ENCODE measurements at regions not wholly inside any gene's neighbourhood (a gene's known extent, or its start where the extent isn't known, plus 50 kb on each side); places are given as distances from the start of the nearest gene placed in this dataset.

GRCh38 chr4:181508601-181509000 lies 734.6 kb upstream of the TENM3 start:
- no peak for TF ChIP-seq CTCF (IDR thresholded peaks at IDR 0.05; ENCODE audit: insufficient read depth, low read depth, low read length)
- no peak for DNase-seq (ENCODE audit: low read depth)
- H3K4me3 ChIP-seq (ENCODE audit: low read depth, low read length), result no peak overlapping the region

- TF ChIP-seq CTCF (IDR thresholded peaks at IDR 0.05; ENCODE audit: insufficient read depth, low read depth, low read length), result no peak
- no peak for DNase-seq (ENCODE audit: low read depth)
- H3K4me3 ChIP-seq (ENCODE audit: low read depth, low read length), result no peak overlapping the region
Measured at GRCh38 chr4:181509073-181509472, 734.1 kb upstream of the TENM3 start.

GRCh38 chr4:181517491-181517890 lies 725.7 kb upstream of the TENM3 start:
- no peak for TF ChIP-seq CTCF (IDR thresholded peaks at IDR 0.05; ENCODE audit: insufficient read depth, low read depth, low read length)
- H3K4me3 ChIP-seq (ENCODE audit: low read depth, low read length), result no peak overlapping the region
- DNase-seq (ENCODE audit: low read depth), result no peak

- TF ChIP-seq CTCF (IDR thresholded peaks at IDR 0.05; ENCODE audit: insufficient read depth, low read depth, low read length), result no peak
- no peak overlapping the region for H3K4me3 ChIP-seq (ENCODE audit: low read depth, low read length)
- no peak for DNase-seq (ENCODE audit: low read depth)
Measured at GRCh38 chr4:181520790-181521189, 722.4 kb upstream of the TENM3 start.

GRCh38 chr4:181523973-181524372 lies 719.2 kb upstream of the TENM3 start:
- TF ChIP-seq CTCF (IDR thresholded peaks at IDR 0.05; ENCODE audit: insufficient read depth, low read depth, low read length), result no peak
- H3K4me3 ChIP-seq (ENCODE audit: low read depth, low read length), result no peak overlapping the region
- no peak for DNase-seq (ENCODE audit: low read depth)

- DNase-seq (ENCODE audit: low read depth), result no peak
- no peak overlapping the region for H3K4me3 ChIP-seq (ENCODE audit: low read depth, low read length)
- TF ChIP-seq CTCF (IDR thresholded peaks at IDR 0.05; ENCODE audit: insufficient read depth, low read depth, low read length), result no peak
Measured at GRCh38 chr4:181524499-181524898, 718.7 kb upstream of the TENM3 start.

GRCh38 chr4:181525634-181526033 lies 717.6 kb upstream of the TENM3 start:
- DNase-seq (ENCODE audit: low read depth), result no peak
- no peak overlapping the region for H3K4me3 ChIP-seq (ENCODE audit: low read depth, low read length)
- TF ChIP-seq CTCF (IDR thresholded peaks at IDR 0.05; ENCODE audit: insufficient read depth, low read depth, low read length), result no peak
